ENCODE measurements at regions not wholly inside any gene's neighbourhood (a gene's known extent, or its start where the extent isn't known, plus 50 kb on each side); places are given as distances from the start of the nearest gene placed in this dataset.

DNA sequence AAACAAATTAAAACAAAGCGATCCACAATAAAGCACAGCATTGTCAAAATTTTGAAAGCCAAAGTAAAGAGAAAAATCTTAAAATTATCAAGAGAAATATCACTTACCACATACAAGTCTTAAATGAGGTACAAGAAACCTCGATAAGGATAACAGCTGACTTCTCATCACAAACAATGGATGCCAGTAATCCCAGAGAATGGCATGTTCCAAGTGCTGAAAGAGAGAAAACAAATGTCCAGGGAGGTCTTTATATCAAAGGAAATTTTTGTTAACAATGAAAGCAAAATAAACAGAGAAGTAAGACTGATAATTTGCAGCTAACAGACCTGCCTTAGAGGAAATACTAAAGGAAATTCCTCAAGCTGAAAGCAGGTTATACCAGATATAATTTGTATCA is 460.4 kb upstream of the HS3ST1 start:
- no peak overlapping the region for H3K23ac ChIP-seq (ENCODE audit: low read depth, low read length)
- intact Hi-C loops (cut with micrococcal nuclease), result no loop called here
- H3K9me3 ChIP-seq (ENCODE audit: control insufficient read depth, insufficient read depth, low read length), result peaks cover 4% of the 10 kb centered on the region
- CTCF ChIA-PET, result no interaction called here
- no peak overlapping the region for H3K56ac ChIP-seq (ENCODE audit: extremely low read depth, insufficient read depth, low read length)
- no peak overlapping the region for H3K9ac ChIP-seq (ENCODE audit: low read depth, low read length)
- no peak for ATAC-seq (ENCODE audit: low read depth)
- no peak for DNase-seq
- no peak overlapping the region for H2BK20ac ChIP-seq (ENCODE audit: low read depth, low read length)
- no peak overlapping the region for H4K8ac ChIP-seq (ENCODE audit: low read depth in 2 of 2, low read length in 2 of 2)
- no peaks in the 10 kb centered on the region for H3K79me1 ChIP-seq (ENCODE audit: low read depth in 1 of 2, low read length in 2 of 2)
- H3K27ac ChIP-seq (ENCODE audit: insufficient read depth, low read length), result no peak overlapping the region
- no peak overlapping the region for H2AK9ac ChIP-seq (replicated peaks; ENCODE audit: low read depth, low read length, poor library complexity)
- no peak overlapping the region for H3K4me2 ChIP-seq (ENCODE audit: low read depth, low read length)
- H2BK15ac ChIP-seq (ENCODE audit: low read depth, low read length), result no peak overlapping the region
- no peak overlapping the region for H4K5ac ChIP-seq (ENCODE audit: low read depth, low read length)
- no peaks in the 10 kb centered on the region for H3K27me3 ChIP-seq (ENCODE audit: control insufficient read depth, insufficient read depth, low read length)
- dilution Hi-C loops (cut with HindIII; ENCODE audit: low sequenced_read_pairs, unreplicated experiment), result no loop called here
- TF ChIP-seq FOS (IDR thresholded peaks at IDR 0.05; ENCODE audit: low read depth, low read length) (no peak), RAD21 (IDR thresholded peaks at IDR 0.05; ENCODE audit: low read length) (no peak), RFX5 (IDR thresholded peaks at IDR 0.05; ENCODE audit: low read depth, low read length) (no peak), NFE2L2 (IDR thresholded peaks at IDR 0.05; ENCODE audit: low read depth, low read length) (no peak), SMC3 (IDR thresholded peaks at IDR 0.05; ENCODE audit: low read depth, low read length) (no peak), BHLHE40 (IDR thresholded peaks at IDR 0.05; ENCODE audit: low read depth, low read length) (no peak)
- TF ChIP-seq, protein P1, sequence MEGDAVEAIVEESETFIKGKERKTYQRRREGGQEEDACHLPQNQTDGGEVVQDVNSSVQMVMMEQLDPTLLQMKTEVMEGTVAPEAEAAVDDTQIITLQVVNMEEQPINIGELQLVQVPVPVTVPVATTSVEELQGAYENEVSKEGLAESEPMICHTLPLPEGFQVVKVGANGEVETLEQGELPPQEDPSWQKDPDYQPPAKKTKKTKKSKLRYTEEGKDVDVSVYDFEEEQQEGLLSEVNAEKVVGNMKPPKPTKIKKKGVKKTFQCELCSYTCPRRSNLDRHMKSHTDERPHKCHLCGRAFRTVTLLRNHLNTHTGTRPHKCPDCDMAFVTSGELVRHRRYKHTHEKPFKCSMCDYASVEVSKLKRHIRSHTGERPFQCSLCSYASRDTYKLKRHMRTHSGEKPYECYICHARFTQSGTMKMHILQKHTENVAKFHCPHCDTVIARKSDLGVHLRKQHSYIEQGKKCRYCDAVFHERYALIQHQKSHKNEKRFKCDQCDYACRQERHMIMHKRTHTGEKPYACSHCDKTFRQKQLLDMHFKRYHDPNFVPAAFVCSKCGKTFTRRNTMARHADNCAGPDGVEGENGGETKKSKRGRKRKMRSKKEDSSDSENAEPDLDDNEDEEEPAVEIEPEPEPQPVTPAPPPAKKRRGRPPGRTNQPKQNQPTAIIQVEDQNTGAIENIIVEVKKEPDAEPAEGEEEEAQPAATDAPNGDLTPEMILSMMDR (conservative IDR thresholded peaks at IDR 0.05; ENCODE audit: low read depth, low read length), result no peak
- in situ Hi-C loops (cut with MboI; ENCODE audit: low sequenced_read_pairs), result no loop called here
- no peaks in the 10 kb centered on the region for H3K36me3 ChIP-seq (ENCODE audit: control insufficient read depth, insufficient read depth, low read length)
- H3K4ac ChIP-seq (ENCODE audit: low read depth, low read length), result no peak overlapping the region
- no peak overlapping the region for H2AK5ac ChIP-seq (ENCODE audit: low read depth, low read length)
- H3K9me1 ChIP-seq (ENCODE audit: insufficient read depth, low read length), result no peaks in the 10 kb centered on the region
- no peak overlapping the region for H2AFZ ChIP-seq (replicated peaks; ENCODE audit: low read length, poor library complexity)
- H4K20me1 ChIP-seq (ENCODE audit: insufficient read depth, low read length), result no peaks in the 10 kb centered on the region
- POLR2A ChIA-PET (ENCODE audit: unreplicated experiment), result no interaction called here
- H2BK120ac ChIP-seq (ENCODE audit: low read depth, low read length), result no peak overlapping the region
- no CpG with 5 or more reads among the region's 2 CpGs for WGBS, 2 experiments (ENCODE audit: extremely low coverage in 2 of 2, insufficient read length in 1 of 2)
- no peak overlapping the region for H3K14ac ChIP-seq (replicated peaks; ENCODE audit: low read depth, low read length)
- no peak overlapping the region for H3K4me3 ChIP-seq (ENCODE audit: insufficient read depth, low read depth, low read length)
- H3K4me1 ChIP-seq (ENCODE audit: control insufficient read depth, insufficient read depth, low read length), result no peaks in the 10 kb centered on the region
- no peak overlapping the region for H4K91ac ChIP-seq (ENCODE audit: insufficient read depth, low read depth, low read length)
- BruUV-seq (replicated peaks), result no TSS peak
- H2BK5ac ChIP-seq (ENCODE audit: low read depth, low read length, poor library complexity, severe bottlenecking), result no peak overlapping the region
- no peak overlapping the region for H3K18ac ChIP-seq (ENCODE audit: low read depth, low read length)
